SU-DHL-6 (cell line): ENCODE measurements at regions not wholly inside any gene's neighbourhood (a gene's known extent, or its start where the extent isn't known, plus 50 kb on each side); places are given as distances from the start of the nearest gene placed in this dataset.

Experiments used
- EZH2phosphoT487 ChIP-seq: fragments of 200-600 bp; sonication (generic), shearing (Covaris generic); conservative IDR thresholded peaks from 2 replicates; pipeline ENCODE4 v1.6.1; 2018; ENCODE audit warnings: mild to moderate bottlenecking, antibody characterized with exemption, low read length, moderate library complexity, mixed read lengths
- TF ChIP-seq, protein P1 (sequence below): fragments of 200-600 bp; sonication (generic); IDR thresholded peaks from one replicate; pipeline ENCODE4 v1.5.1; 2017; ENCODE audit warnings: antibody characterized with exemption, mild to moderate bottlenecking, low read length, moderate library complexity; ENCODE audit not compliant: insufficient read depth, poor library complexity, severe bottlenecking

DNA sequence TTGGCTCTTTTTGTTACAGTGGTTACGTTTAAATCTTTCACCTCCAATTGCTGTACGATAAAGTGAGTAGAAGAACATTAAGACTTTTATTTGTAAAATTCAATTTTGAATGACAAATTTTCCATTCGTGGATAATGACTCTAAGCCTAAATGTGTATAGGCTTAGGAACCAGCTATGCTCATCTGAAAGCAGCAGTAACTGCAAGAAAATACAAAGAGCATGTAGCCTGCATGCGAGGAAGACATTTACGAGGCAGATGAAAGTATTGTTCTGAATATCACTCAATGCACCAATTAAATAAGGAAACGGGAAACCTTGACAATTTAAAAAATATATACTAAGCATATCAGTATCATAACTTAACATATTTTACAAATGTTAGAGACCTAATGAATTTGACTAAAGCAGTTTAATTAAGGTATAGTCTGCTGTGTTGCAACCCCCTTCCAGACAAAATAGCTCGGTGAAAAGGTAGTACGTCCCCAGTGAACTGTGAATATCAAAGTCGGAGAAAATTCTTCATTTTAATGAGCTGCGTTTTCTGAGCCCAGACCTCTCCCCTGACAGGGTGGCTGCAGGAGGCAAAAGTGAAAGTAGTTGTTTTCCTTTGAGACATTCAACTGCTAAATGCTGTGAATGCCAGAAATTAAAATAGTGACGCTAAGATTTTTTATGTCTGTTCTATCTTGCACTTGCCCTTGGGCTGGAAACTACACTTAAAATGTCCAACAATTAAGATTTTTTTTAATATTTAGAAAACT lies 1236.5 kb upstream of the TENM3 start:
- TF ChIP-seq, protein P1, sequence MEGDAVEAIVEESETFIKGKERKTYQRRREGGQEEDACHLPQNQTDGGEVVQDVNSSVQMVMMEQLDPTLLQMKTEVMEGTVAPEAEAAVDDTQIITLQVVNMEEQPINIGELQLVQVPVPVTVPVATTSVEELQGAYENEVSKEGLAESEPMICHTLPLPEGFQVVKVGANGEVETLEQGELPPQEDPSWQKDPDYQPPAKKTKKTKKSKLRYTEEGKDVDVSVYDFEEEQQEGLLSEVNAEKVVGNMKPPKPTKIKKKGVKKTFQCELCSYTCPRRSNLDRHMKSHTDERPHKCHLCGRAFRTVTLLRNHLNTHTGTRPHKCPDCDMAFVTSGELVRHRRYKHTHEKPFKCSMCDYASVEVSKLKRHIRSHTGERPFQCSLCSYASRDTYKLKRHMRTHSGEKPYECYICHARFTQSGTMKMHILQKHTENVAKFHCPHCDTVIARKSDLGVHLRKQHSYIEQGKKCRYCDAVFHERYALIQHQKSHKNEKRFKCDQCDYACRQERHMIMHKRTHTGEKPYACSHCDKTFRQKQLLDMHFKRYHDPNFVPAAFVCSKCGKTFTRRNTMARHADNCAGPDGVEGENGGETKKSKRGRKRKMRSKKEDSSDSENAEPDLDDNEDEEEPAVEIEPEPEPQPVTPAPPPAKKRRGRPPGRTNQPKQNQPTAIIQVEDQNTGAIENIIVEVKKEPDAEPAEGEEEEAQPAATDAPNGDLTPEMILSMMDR: no peak
- no peak for TF ChIP-seq EZH2phosphoT487
